Vagina (tissue), 2 donors: ENCODE measurements at regions not wholly inside any gene's neighbourhood (a gene's known extent, or its start where the extent isn't known, plus 50 kb on each side); places are given as distances from the start of the nearest gene placed in this dataset.

Experiments
- DNase-seq, 2 donors: peaks; one replicate each; pipeline ENCODE4 v3.0.0-alpha.2; 2017; ENCODE audit errors: extremely low spot score in 2 of 2
- H3K27ac ChIP-seq: fragments of 200-600 bp; sonication (generic); one replicate; pipeline ENCODE4 v1.5.1; 2019
- H3K27me3 ChIP-seq: fragments of 200-600 bp; sonication (generic); one replicate; pipeline ENCODE4 v1.5.1; 2019
- H3K36me3 ChIP-seq, 2 donors: fragments of 200-600 bp; sonication (generic); one replicate each; pipeline ENCODE4 v1.5.1; 2017 to 2019
- H3K4me1 ChIP-seq: fragments of 200-600 bp; sonication (generic); one replicate; pipeline ENCODE4 v1.5.1; 2019
- H3K4me3 ChIP-seq, 2 donors: fragments of 200-600 bp; sonication (generic); 1 replicate in 1 of 2; 2 replicates in 1 of 2; pipeline ENCODE4 v1.5.1; 2016 to 2019
- H3K9me3 ChIP-seq: fragments of 200-600 bp; sonication (generic); one replicate; pipeline ENCODE4 v1.5.1; 2019
- POLR2A ChIP-seq, 2 donors: fragments of 450-650 bp; IDR thresholded peaks; one replicate each; pipeline ENCODE4 v1.6.1; 2017; ENCODE audit warnings: antibody characterized with exemption in 2 of 2, mild to moderate bottlenecking in 2 of 2, moderate library complexity in 2 of 2
- POLR2AphosphoS5 ChIP-seq, 2 donors: sonication (generic); formaldehyde crosslinking; IDR thresholded peaks; one replicate each; pipeline ENCODE4 v1.9.0; 2017; ENCODE audit warnings: antibody characterized with exemption in 2 of 2, mild to moderate bottlenecking in 2 of 2, low read depth in 1 of 2; ENCODE audit not compliant: insufficient read depth in 1 of 2
- intact Hi-C: fragments of 100-400 bp; cut with DNase I; formaldehyde crosslinking; loops from one replicate; pipeline ENCODE4 v1.15.1; 2023
- TF ChIP-seq, protein P1 (sequence below), 3 experiments: fragments of 450-650 bp in 2 of 3; fragments of 200-600 bp in 1 of 3; sonication (generic) in 1 of 3; IDR thresholded peaks; one replicate each; pipeline ENCODE4 v1.5.1; 2017 to 2019; ENCODE audit warnings: antibody characterized with exemption in 3 of 3, mild to moderate bottlenecking in 2 of 3, moderate library complexity in 2 of 3

DNA sequence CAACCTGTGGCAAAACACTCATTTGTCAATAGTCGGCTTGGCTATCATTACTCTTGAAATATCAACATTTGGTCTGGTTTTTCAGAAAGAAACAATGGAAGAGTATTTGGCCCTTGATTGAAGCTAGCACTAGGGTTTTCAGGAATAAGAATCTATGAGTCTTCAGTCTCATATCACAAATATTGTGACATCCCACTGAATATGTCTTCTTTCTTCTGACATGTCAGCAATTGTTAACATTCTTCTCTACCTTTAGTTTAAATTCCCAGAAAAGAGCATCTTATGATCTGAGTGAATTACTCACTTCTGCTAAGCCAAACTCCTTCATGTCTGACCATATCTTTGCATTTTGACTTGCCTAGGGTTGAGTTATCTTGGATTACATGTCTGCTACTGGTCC is 435.2 kb upstream of the SEMA3D start:
- H3K9me3 ChIP-seq: no peaks in the 10 kb centered on the region
- intact Hi-C loops: no loop called here
- TF ChIP-seq POLR2AphosphoS5 (IDR thresholded peaks at IDR 0.05; ENCODE audit: insufficient read depth in 1 of 2, low read depth in 1 of 2) (no peak), POLR2A (IDR thresholded peaks at IDR 0.05) (no peak)
- TF ChIP-seq, protein P1, sequence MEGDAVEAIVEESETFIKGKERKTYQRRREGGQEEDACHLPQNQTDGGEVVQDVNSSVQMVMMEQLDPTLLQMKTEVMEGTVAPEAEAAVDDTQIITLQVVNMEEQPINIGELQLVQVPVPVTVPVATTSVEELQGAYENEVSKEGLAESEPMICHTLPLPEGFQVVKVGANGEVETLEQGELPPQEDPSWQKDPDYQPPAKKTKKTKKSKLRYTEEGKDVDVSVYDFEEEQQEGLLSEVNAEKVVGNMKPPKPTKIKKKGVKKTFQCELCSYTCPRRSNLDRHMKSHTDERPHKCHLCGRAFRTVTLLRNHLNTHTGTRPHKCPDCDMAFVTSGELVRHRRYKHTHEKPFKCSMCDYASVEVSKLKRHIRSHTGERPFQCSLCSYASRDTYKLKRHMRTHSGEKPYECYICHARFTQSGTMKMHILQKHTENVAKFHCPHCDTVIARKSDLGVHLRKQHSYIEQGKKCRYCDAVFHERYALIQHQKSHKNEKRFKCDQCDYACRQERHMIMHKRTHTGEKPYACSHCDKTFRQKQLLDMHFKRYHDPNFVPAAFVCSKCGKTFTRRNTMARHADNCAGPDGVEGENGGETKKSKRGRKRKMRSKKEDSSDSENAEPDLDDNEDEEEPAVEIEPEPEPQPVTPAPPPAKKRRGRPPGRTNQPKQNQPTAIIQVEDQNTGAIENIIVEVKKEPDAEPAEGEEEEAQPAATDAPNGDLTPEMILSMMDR (IDR thresholded peaks at IDR 0.05): no peak
- no peaks in the 10 kb centered on the region for H3K4me1 ChIP-seq
- H3K27me3 ChIP-seq: no peaks in the 10 kb centered on the region
- no peak overlapping the region for H3K27ac ChIP-seq
- no peak overlapping the region for H3K4me3 ChIP-seq
- no peaks in the 10 kb centered on the region for H3K36me3 ChIP-seq
- no peak for DNase-seq

DNA sequence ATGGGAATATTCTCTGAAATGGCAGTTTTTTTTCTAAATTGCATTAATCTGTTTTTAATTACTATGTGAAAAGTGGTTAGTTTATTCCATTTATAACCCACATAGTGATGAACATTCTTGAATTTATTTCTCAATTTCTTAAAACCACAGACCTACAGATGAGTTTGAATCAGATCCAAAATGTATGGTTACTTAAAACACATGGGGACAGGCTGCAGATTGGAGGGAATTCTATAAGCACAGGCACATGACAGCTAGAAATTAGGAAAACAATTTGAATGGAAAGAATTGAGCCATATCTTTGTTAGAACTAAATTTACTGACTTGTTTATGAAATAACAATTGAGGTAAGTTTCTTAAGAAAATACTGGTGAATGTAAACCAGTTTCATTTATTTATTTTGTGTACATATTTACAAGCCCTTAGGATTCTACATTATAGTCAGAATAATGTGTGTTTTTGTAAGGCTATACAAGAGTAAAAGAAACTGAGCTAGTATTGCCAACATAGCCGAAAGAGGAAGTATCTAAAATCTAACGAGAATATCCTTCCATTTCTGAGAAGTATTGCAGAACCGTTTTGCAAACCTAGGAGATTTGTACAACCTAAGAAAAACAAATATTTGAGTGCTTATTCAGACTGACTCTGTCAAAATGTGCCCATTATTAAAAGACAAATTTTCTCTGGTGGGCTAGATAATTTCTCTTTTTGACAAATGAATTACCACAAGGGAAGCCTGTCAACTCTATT is 434.3 kb upstream of the SEMA3D start:
- Histone ChIP-seq H3K4me3 (no peak overlapping the region), H3K27ac (no peak overlapping the region), H3K4me1 (no peaks in the 10 kb centered on the region), H3K9me3 (no peaks in the 10 kb centered on the region), H3K27me3 (no peaks in the 10 kb centered on the region), H3K36me3 (no peaks in the 10 kb centered on the region)
- intact Hi-C loops: no loop called here
- no peak for DNase-seq
- TF ChIP-seq POLR2A (IDR thresholded peaks at IDR 0.05) (no peak), POLR2AphosphoS5 (IDR thresholded peaks at IDR 0.05; ENCODE audit: insufficient read depth in 1 of 2, low read depth in 1 of 2) (no peak)
- TF ChIP-seq, protein P1 (IDR thresholded peaks at IDR 0.05): no peak

DNA sequence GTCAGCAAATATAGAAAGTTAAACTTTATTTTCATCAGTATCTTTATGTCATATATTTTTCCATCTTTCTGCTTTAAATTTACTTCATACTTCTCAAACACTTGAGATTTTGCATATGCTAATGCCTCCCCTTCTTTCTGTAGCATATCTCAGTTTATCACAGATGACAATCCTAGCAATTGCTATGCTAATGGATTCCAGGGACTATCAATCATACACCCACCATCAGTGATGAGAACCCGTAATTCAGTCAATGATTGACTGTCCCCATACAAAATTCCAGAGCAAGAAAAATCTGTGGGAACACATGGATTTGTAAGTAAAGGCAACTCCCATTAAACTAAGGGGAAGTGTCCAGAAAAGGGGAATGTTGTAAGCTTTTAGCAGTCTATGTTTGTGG is 432.4 kb upstream of the SEMA3D start:
- no peak for TF ChIP-seq POLR2A (IDR thresholded peaks at IDR 0.05)
- no peak for TF ChIP-seq POLR2AphosphoS5 (IDR thresholded peaks at IDR 0.05; ENCODE audit: insufficient read depth in 1 of 2, low read depth in 1 of 2)
- TF ChIP-seq, protein P1 (IDR thresholded peaks at IDR 0.05): no peak
- H3K9me3 ChIP-seq: no peaks in the 10 kb centered on the region
- intact Hi-C loops: no loop called here
- no peak overlapping the region for H3K4me3 ChIP-seq
- H3K27me3 ChIP-seq: no peaks in the 10 kb centered on the region
- H3K27ac ChIP-seq: no peak overlapping the region
- no peak for DNase-seq
- no peaks in the 10 kb centered on the region for H3K36me3 ChIP-seq
- H3K4me1 ChIP-seq: no peaks in the 10 kb centered on the region

DNA sequence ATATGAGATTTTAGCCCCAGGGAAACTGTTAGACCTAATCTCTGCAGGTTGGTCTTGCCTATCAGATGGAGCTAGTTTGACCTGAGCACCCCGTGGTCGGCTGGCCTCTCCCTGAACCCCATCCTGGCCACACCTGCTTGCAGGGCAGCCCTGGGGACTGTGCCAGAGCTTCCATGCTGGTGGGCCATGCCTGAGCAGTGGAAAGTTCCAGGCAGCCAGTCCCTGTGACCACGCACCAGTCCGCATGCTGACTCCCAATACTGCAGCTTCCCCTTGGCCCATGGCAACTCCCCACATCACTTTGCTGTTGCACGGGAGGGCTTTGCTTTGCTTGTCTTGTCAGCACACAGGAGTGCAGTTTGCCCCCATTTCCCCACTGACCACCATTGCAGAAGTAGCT is 427.8 kb upstream of the SEMA3D start:
- TF ChIP-seq POLR2AphosphoS5 (IDR thresholded peaks at IDR 0.05; ENCODE audit: insufficient read depth in 1 of 2, low read depth in 1 of 2): no peak
- TF ChIP-seq POLR2A (IDR thresholded peaks at IDR 0.05): no peak
- TF ChIP-seq, protein P1 (IDR thresholded peaks at IDR 0.05): no peak
- no peaks in the 10 kb centered on the region for H3K27me3 ChIP-seq
- H3K36me3 ChIP-seq: no peaks in the 10 kb centered on the region
- DNase-seq: no peak
- no peaks in the 10 kb centered on the region for H3K9me3 ChIP-seq
- no peaks in the 10 kb centered on the region for H3K4me1 ChIP-seq
- H3K4me3 ChIP-seq: no peak overlapping the region
- H3K27ac ChIP-seq: no peak overlapping the region
- intact Hi-C loops: no loop called here

DNA sequence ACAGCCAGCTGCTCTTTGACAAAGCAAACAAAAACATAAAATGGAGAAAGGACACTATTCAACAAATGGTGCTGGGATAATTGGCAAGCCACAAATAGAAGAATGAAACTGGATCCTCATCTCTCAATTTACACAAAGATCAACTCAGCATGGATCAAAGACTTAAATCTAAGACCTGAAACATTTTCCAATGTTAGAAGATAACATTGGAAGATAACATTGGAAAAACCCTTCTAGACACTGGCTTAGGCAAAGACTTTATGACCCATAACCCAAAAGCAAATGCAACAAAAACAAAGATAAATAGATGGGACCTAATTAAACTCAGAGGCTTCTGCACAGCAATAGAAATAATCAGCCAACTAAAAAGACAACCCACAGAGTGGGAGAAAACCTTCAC is 425.7 kb upstream of the SEMA3D start:
- Histone ChIP-seq H3K4me3 (no peak overlapping the region), H3K36me3 (no peaks in the 10 kb centered on the region), H3K4me1 (no peaks in the 10 kb centered on the region), H3K27me3 (no peaks in the 10 kb centered on the region), H3K9me3 (no peaks in the 10 kb centered on the region), H3K27ac (no peak overlapping the region)
- TF ChIP-seq POLR2AphosphoS5 (IDR thresholded peaks at IDR 0.05; ENCODE audit: insufficient read depth in 1 of 2, low read depth in 1 of 2) (no peak), POLR2A (IDR thresholded peaks at IDR 0.05) (no peak)
- TF ChIP-seq, protein P1 (IDR thresholded peaks at IDR 0.05): no peak
- intact Hi-C loops: no loop called here
- no peak for DNase-seq
